ENCODE measurements at regions not wholly inside any gene's neighbourhood (a gene's known extent, or its start where the extent isn't known, plus 50 kb on each side); places are given as distances from the start of the nearest gene placed in this dataset.

GRCh38 chr10:69745698-69746097, 56.0 kb upstream of the COL13A1 start:
- Mint-ChIP-seq H3K4me3 (no peak overlapping the region), H3K36me3 (ENCODE audit: low read depth) (no peaks in the 10 kb centered on the region), H3K4me1 (ENCODE audit: low read depth) (peaks cover 1% of the 10 kb centered on the region), H3K9me3 (no peaks in the 10 kb centered on the region), H3K27me3 (ENCODE audit: low read depth) (peaks cover 5% of the 10 kb centered on the region), H3K27ac (no peak overlapping the region)
- DNase-seq, result no peak
- CTCF ChIA-PET, result no interaction called here
- intact Hi-C loops (cut with micrococcal nuclease), result loop anchor here (1.0 to 5.0 kb wide), 2 partner anchors 10 to 57 kb away; partner anchors contain the start of gene COL13A1

DNA sequence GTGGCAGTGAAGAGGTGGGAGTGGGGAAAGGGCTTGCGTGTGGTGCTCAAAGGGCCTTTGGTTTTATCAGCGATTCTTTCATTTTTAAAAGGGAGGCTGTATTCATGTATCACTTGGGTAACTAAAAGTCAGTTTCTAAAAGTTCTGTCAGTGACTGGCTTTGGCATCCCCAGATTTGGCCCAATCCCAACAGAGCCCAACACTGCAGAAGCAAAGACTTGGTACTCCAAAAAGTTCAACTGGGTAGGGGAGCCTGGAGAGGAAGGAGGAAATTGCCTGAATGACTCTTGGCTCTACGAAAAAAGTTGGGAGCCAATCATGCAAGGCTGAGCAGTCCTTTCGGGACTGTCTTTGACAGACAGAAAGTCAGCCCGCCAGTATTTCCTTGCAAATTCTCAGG, 54.5 kb upstream of the COL13A1 start:
- CTCF ChIA-PET, result no interaction called here
- H3K4me3 Mint-ChIP-seq, result no peak overlapping the region
- H3K27ac Mint-ChIP-seq, result no peak overlapping the region
- H3K36me3 Mint-ChIP-seq (ENCODE audit: low read depth), result no peaks in the 10 kb centered on the region
- intact Hi-C loops (cut with micrococcal nuclease), result loop anchor here (5.0 kb wide), 1 partner anchor 55 kb away; the partner anchor contains the start of gene COL13A1
- H3K27me3 Mint-ChIP-seq (ENCODE audit: low read depth), result peaks cover 5% of the 10 kb centered on the region
- H3K4me1 Mint-ChIP-seq (ENCODE audit: low read depth), result peaks cover 1% of the 10 kb centered on the region
- no peaks in the 10 kb centered on the region for H3K9me3 Mint-ChIP-seq
- no peak for DNase-seq

DNA sequence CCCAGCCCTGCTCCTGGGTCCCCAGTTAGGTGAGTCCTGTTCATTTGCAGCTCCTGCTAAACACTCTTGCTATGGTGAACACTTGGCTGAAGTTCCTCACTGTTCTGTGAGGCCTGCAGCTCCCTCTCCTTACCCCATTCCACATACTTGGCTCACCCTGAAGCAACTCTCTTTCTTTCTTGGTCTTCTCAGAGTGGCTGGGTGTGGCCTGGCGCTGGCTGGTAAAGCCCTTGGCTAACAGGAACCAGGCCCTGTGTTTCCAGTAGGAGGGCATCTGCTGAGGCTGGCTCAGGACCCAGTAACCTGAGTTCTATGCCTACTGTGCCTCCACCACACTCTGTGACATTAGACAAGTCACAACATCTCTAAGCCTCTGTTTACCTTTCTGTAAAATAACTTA, 53.1 kb upstream of the COL13A1 start:
- intact Hi-C loops (cut with micrococcal nuclease), result loop anchor here (5.0 kb wide), 1 partner anchor 54 kb away; the partner anchor contains the start of gene COL13A1
- Mint-ChIP-seq H3K27ac (no peak overlapping the region), H3K4me3 (no peak overlapping the region), H3K27me3 (ENCODE audit: low read depth) (peaks cover 6% of the 10 kb centered on the region), H3K4me1 (ENCODE audit: low read depth) (peaks cover 1% of the 10 kb centered on the region), H3K9me3 (no peaks in the 10 kb centered on the region), H3K36me3 (ENCODE audit: low read depth) (no peaks in the 10 kb centered on the region)
- CTCF ChIA-PET, result interaction anchor here (1.4 kb wide), 1 partner anchor 13 kb away, joined by 3 read pairs; no protein-coding TSS in a partner anchor
- no peak for DNase-seq

GRCh38 chr10:69749178-69750010, 52.3 kb upstream of the COL13A1 start:
- CTCF ChIA-PET, result interaction anchor here (1.4 kb wide), 1 partner anchor 13 kb away, joined by 3 read pairs; no protein-coding TSS in a partner anchor
- H3K27ac Mint-ChIP-seq, result no peak overlapping the region
- no peaks in the 10 kb centered on the region for H3K9me3 Mint-ChIP-seq
- DNase-seq, result no peak
- peaks cover 1% of the 10 kb centered on the region for H3K4me1 Mint-ChIP-seq (ENCODE audit: low read depth)
- peaks cover 5% of the 10 kb centered on the region for H3K27me3 Mint-ChIP-seq (ENCODE audit: low read depth)
- H3K36me3 Mint-ChIP-seq (ENCODE audit: low read depth), result no peaks in the 10 kb centered on the region
- no peak overlapping the region for H3K4me3 Mint-ChIP-seq
- intact Hi-C loops (cut with micrococcal nuclease), result loop anchor here (5.0 kb wide), 1 partner anchor 53 kb away; the partner anchor contains the start of gene COL13A1

DNA sequence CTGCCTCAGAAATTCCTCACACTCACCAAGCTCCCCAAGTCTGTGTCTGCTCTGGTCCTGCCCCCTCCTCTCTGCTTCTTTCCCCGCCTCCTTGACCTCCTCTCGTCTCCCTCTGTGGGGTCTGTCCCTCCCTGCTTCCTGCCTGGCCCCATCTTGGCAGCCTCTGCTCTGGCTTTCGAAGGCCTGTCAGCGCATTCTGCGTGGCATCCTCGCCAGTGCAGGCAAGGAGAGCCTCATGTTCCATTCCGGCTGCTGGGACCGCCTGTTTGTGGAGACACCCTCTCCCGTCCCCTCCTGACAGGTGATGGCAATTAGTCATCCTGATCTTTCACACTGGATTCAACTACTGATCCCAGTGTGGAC, 51.7 kb upstream of the COL13A1 start:
- peaks cover 5% of the 10 kb centered on the region for H3K27me3 Mint-ChIP-seq (ENCODE audit: low read depth)
- intact Hi-C loops (cut with micrococcal nuclease), result no loop called here
- no peaks in the 10 kb centered on the region for H3K9me3 Mint-ChIP-seq
- no peak for DNase-seq
- no peak overlapping the region for H3K4me3 Mint-ChIP-seq
- no peaks in the 10 kb centered on the region for H3K36me3 Mint-ChIP-seq (ENCODE audit: low read depth)
- CTCF ChIA-PET, result interaction anchor here (1.4 kb wide), 1 partner anchor 14 kb away, joined by 3 read pairs; no protein-coding TSS in a partner anchor
- no peak overlapping the region for H3K27ac Mint-ChIP-seq
- peaks cover 1% of the 10 kb centered on the region for H3K4me1 Mint-ChIP-seq (ENCODE audit: low read depth)

GRCh38 chr10:69750725-69751124, 51.0 kb upstream of the COL13A1 start:
- intact Hi-C loops (cut with micrococcal nuclease), result no loop called here
- CTCF ChIA-PET, result interaction anchor here (0.7 to 1.3 kb wide), 2 partner anchors 110 to 526 kb away, joined by 3 to 4 read pairs; no protein-coding TSS in a partner anchor
- Mint-ChIP-seq H3K4me1 (ENCODE audit: low read depth) (peaks cover 1% of the 10 kb centered on the region), H3K4me3 (no peak overlapping the region), H3K36me3 (ENCODE audit: low read depth) (no peaks in the 10 kb centered on the region), H3K27me3 (ENCODE audit: low read depth) (peaks cover 5% of the 10 kb centered on the region), H3K9me3 (no peaks in the 10 kb centered on the region), H3K27ac (no peak overlapping the region)
- DNase-seq, result no peak

GRCh38 chr10:69751214-69751613, 50.5 kb upstream of the COL13A1 start:
- intact Hi-C loops (cut with micrococcal nuclease), result no loop called here
- DNase-seq, result no peak
- H3K9me3 Mint-ChIP-seq, result no peaks in the 10 kb centered on the region
- H3K27ac Mint-ChIP-seq, result no peak overlapping the region
- peaks cover 5% of the 10 kb centered on the region for H3K27me3 Mint-ChIP-seq (ENCODE audit: low read depth)
- CTCF ChIA-PET, result interaction anchor here (1.3 kb wide), 1 partner anchor 110 kb away, joined by 4 read pairs; no protein-coding TSS in a partner anchor
- H3K4me1 Mint-ChIP-seq (ENCODE audit: low read depth), result peaks cover 1% of the 10 kb centered on the region
- H3K4me3 Mint-ChIP-seq, result no peak overlapping the region
- no peaks in the 10 kb centered on the region for H3K36me3 Mint-ChIP-seq (ENCODE audit: low read depth)
